ENCODE measurements at regions not wholly inside any gene's neighbourhood (a gene's known extent, or its start where the extent isn't known, plus 50 kb on each side); places are given as distances from the start of the nearest gene placed in this dataset.
"Not testable (repeated sequence)": the region's sequence is repeated elsewhere in the genome, so short reads cannot be mapped to it uniquely, and the experiment has no call there.

GRCh38 chr7:85287106-85287825 is 100.4 kb upstream of the SEMA3D start:
- DNase-seq = no peak

- no peak for DNase-seq
Measured at GRCh38 chr7:85286446-85286845, 99.6 kb upstream of the SEMA3D start.

- DNase-seq = no peak
Measured at GRCh38 chr7:85285527-85285926, 98.7 kb upstream of the SEMA3D start.

- no peak for DNase-seq
Measured at GRCh38 chr7:85275204-85275603, 88.3 kb upstream of the SEMA3D start.

- DNase-seq = no peak
Measured at GRCh38 chr7:85274454-85274853, 87.6 kb upstream of the SEMA3D start.

GRCh38 chr7:85262891-85263290 is 76.0 kb upstream of the SEMA3D start:
- DNase-seq = no peak

- no peak for DNase-seq
Measured at GRCh38 chr7:85261336-85261735, 74.5 kb upstream of the SEMA3D start.

GRCh38 chr7:85249787-85250186 is 62.9 kb upstream of the SEMA3D start:
- not testable (repeated sequence) for DNase-seq

- DNase-seq = no peak
Measured at GRCh38 chr7:85239109-85239508, 52.3 kb upstream of the SEMA3D start.

GRCh38 chr7:85237721-85238120 is 50.9 kb upstream of the SEMA3D start:
- DNase-seq = no peak
